CD14-positive monocyte (primary cell): ENCODE measurements at regions not wholly inside any gene's neighbourhood (a gene's known extent, or its start where the extent isn't known, plus 50 kb on each side); places are given as distances from the start of the nearest gene placed in this dataset.

Experiments used
- DNase-seq, 3 donors: peaks; one replicate each; pipeline ENCODE4 v3.0.0-alpha.2; 2011 to 2022
- H2AFZ ChIP-seq: 2 replicates; pipeline ENCODE4 v1.6.0; 2012; ENCODE audit warnings: mild to moderate bottlenecking, low read depth, low read length, inconsistent platforms; ENCODE audit not compliant: insufficient read depth, poor library complexity, severe bottlenecking
- H3K27ac ChIP-seq, 2 donors: 1 replicate in 1 of 2; 2 replicates in 1 of 2; pipeline ENCODE4 v1.5.1; 2012 to 2013; ENCODE audit warnings: low read length in 2 of 2, control low read depth in 1 of 2, inconsistent platforms in 1 of 2, low read depth in 1 of 2, mild to moderate bottlenecking in 1 of 2
- H3K27me3 ChIP-seq, 2 donors: one replicate each; pipeline versions ENCODE4 v1.6.0 to v1.6.1; 2011 to 2013; ENCODE audit warnings: low read length in 2 of 2; ENCODE audit not compliant: control insufficient read depth in 2 of 2, insufficient read depth in 2 of 2
- H3K36me3 ChIP-seq, 2 donors: replicated peaks in 1 of 2; 1 replicate in 1 of 2; 2 replicates in 1 of 2; pipeline versions ENCODE4 v1.5.1 to v1.6.1; 2012 to 2013; ENCODE audit warnings: low read length in 2 of 2, control low read depth in 1 of 2, inconsistent platforms in 1 of 2, mild to moderate bottlenecking in 1 of 2; ENCODE audit not compliant: insufficient read depth in 2 of 2, control insufficient read depth in 1 of 2
- H3K4me1 ChIP-seq, 2 donors: 1 replicate in 1 of 2; 2 replicates in 1 of 2; pipeline versions ENCODE4 v1.5.1 to v1.6.1; 2012 to 2013; ENCODE audit warnings: low read length in 2 of 2, control low read depth in 1 of 2, inconsistent platforms in 1 of 2, mild to moderate bottlenecking in 1 of 2, moderate library complexity in 1 of 2; ENCODE audit not compliant: insufficient read depth in 2 of 2, control insufficient read depth in 1 of 2
- H3K4me2 ChIP-seq: replicated peaks from 2 replicates; pipeline ENCODE3; 2012; ENCODE audit warnings: low read length, moderate library complexity, mild to moderate bottlenecking; ENCODE audit not compliant: poor library complexity, severe bottlenecking; ENCODE audit errors: extremely low read depth
- H3K4me3 ChIP-seq, 3 experiments: fragments of 200-600 bp in 1 of 3; sonication (generic) in 1 of 3; replicated peaks in 1 of 3; 1 replicate in 2 of 3; 2 replicates in 1 of 3; pipeline ENCODE4 v1.5.1; 2011 to 2013; ENCODE audit warnings: low read length in 3 of 3, mild to moderate bottlenecking in 3 of 3, control low read depth in 2 of 3, low read depth in 2 of 3, inconsistent platforms in 1 of 3, moderate library complexity in 1 of 3
- H3K79me2 ChIP-seq: 2 replicates; pipeline ENCODE4 v1.6.0; 2012; ENCODE audit warnings: mild to moderate bottlenecking, control low read depth, inconsistent platforms, low read length, moderate library complexity; ENCODE audit not compliant: insufficient read depth
- H3K9ac ChIP-seq: 2 replicates; pipeline ENCODE4 v1.6.0; 2017; ENCODE audit warnings: low read length, mild to moderate bottlenecking; ENCODE audit not compliant: insufficient read depth, poor library complexity, severe bottlenecking
- H3K9me3 ChIP-seq, 2 donors: replicated peaks in 1 of 2; 1 replicate in 1 of 2; 2 replicates in 1 of 2; pipeline versions ENCODE4 v1.5.1 to v1.6.1; 2012 to 2013; ENCODE audit warnings: low read length in 2 of 2, control low read depth in 1 of 2; ENCODE audit not compliant: control insufficient read depth in 1 of 2, insufficient read depth in 1 of 2
- H4K20me1 ChIP-seq: 2 replicates; pipeline ENCODE4 v1.6.0; 2012; ENCODE audit warnings: mild to moderate bottlenecking, low read length, control low read depth, moderate library complexity; ENCODE audit not compliant: insufficient read depth
- H3K27ac Mint-ChIP-seq, 7 donors: one replicate each; pipeline ENCODE4 v1.8.0; 2020; ENCODE audit warnings: mild to moderate bottlenecking in 7 of 7, mixed read lengths in 7 of 7, moderate library complexity in 6 of 7, inconsistent platforms in 2 of 7
- H3K27me3 Mint-ChIP-seq, 3 donors: one replicate each; pipeline ENCODE4 v1.8.0; 2021 to 2022; ENCODE audit warnings: low read depth in 3 of 3, mild to moderate bottlenecking in 3 of 3, mixed read lengths in 3 of 3, moderate library complexity in 3 of 3, inconsistent platforms in 1 of 3
- H3K36me3 Mint-ChIP-seq, 2 donors: one replicate each; pipeline ENCODE4 v1.8.0; 2020; ENCODE audit warnings: mixed read lengths in 2 of 2, inconsistent platforms in 1 of 2, mild to moderate bottlenecking in 1 of 2
- H3K4me1 Mint-ChIP-seq: one replicate; pipeline ENCODE4 v1.8.0; 2020; ENCODE audit warnings: mild to moderate bottlenecking, mixed read lengths
- H3K4me3 Mint-ChIP-seq, 2 donors: one replicate each; pipeline ENCODE4 v1.8.0; 2020; ENCODE audit warnings: mild to moderate bottlenecking in 2 of 2, mixed read lengths in 2 of 2, moderate library complexity in 1 of 2
- H3K9me3 Mint-ChIP-seq, 7 donors: one replicate each; pipeline ENCODE4 v1.8.0; 2020 to 2022; ENCODE audit warnings: mixed read lengths in 7 of 7, mild to moderate bottlenecking in 6 of 7, moderate library complexity in 6 of 7, inconsistent platforms in 2 of 7
- WGBS: methylation state at CpG from one replicate; pipeline ENCODE4 v1.1.5; 2013; ENCODE audit warnings: missing lambda C conversion rate; ENCODE audit not compliant: insufficient coverage; 5-methylcytosine and 5-hydroxymethylcytosine counted together
- intact Hi-C, 2 donors: fragments of 100-400 bp; cut with micrococcal nuclease; formaldehyde crosslinking; loops; one replicate each; pipeline versions ENCODE4 v1.15.0 to v1.15.1; 2023
- TF ChIP-seq, protein P1 (sequence below): fragments of 200-600 bp; IDR thresholded peaks from one replicate; pipeline ENCODE4 v1.8.0; 2022; ENCODE audit warnings: antibody characterized with exemption, mild to moderate bottlenecking

DNA sequence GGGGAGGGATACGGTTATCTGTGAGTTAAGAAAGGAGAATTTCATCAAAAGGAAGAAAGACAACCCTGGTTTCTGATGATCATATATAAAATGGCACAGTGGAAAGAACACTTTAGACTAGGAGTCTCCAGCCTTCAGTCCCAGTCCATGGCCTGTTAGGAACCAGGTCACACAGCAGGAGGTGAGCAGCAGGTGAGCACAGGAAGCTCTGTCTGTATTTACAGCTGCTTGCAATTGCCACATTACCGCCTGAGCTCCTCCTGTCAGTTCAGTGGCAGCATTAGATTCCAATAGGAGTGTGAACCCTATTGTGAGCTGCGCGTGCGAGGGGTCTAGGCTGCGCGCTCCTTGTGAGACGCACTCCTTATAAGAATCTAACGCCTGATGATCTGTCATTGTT is 137.9 kb downstream of the BTG1 start:
- Histone ChIP-seq H3K4me2 (no peak overlapping the region), H3K27me3 (no peaks in the 10 kb centered on the region), H3K36me3 (no peaks in the 10 kb centered on the region), H3K9ac (no peak overlapping the region), H2AFZ (no peak overlapping the region), H3K4me3 (no peak overlapping the region), H3K27ac (no peak overlapping the region), H3K9me3 (no peaks in the 10 kb centered on the region), H4K20me1 (no peaks in the 10 kb centered on the region), H3K79me2 (no peaks in the 10 kb centered on the region), H3K4me1 (no peaks in the 10 kb centered on the region)
- TF ChIP-seq, protein P1, sequence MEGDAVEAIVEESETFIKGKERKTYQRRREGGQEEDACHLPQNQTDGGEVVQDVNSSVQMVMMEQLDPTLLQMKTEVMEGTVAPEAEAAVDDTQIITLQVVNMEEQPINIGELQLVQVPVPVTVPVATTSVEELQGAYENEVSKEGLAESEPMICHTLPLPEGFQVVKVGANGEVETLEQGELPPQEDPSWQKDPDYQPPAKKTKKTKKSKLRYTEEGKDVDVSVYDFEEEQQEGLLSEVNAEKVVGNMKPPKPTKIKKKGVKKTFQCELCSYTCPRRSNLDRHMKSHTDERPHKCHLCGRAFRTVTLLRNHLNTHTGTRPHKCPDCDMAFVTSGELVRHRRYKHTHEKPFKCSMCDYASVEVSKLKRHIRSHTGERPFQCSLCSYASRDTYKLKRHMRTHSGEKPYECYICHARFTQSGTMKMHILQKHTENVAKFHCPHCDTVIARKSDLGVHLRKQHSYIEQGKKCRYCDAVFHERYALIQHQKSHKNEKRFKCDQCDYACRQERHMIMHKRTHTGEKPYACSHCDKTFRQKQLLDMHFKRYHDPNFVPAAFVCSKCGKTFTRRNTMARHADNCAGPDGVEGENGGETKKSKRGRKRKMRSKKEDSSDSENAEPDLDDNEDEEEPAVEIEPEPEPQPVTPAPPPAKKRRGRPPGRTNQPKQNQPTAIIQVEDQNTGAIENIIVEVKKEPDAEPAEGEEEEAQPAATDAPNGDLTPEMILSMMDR = no peak
- 100% methylated on average over 3 of the region's 9 CpGs for WGBS
- DNase-seq = no peak
- no peak overlapping the region for H3K4me3 Mint-ChIP-seq
- peaks cover 0 to 2% (median 1%) of the 10 kb centered on the region in 3 donors for H3K27me3 Mint-ChIP-seq
- no peaks in the 10 kb centered on the region for H3K36me3 Mint-ChIP-seq
- intact Hi-C loops = no loop called here
- peaks cover 0 to 8% (median 2%) of the 10 kb centered on the region in 7 donors for H3K9me3 Mint-ChIP-seq
- H3K27ac Mint-ChIP-seq = no peak overlapping the region
- H3K4me1 Mint-ChIP-seq = peaks cover 4% of the 10 kb centered on the region

DNA sequence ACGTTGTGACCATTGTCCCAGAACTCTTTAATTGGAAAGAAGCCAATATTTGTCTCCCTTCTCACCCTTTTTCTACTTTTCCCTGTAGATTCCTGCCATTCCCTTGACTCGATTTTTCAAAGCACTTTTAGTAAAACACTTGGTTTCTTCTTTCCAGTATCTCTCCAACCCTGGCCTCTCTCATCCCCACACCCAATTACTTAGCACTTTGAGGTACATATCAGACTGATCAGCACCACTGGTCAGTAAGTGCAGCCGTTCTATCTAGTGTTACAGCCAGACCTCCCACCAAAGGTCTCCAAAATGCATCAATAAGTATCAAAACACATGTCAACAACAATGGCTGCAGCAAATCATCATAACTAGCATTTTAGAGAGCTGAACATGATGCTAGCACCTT is 141.9 kb downstream of the BTG1 start:
- no peak overlapping the region for H3K27ac Mint-ChIP-seq
- no peak overlapping the region for H3K4me3 Mint-ChIP-seq
- H3K27me3 Mint-ChIP-seq = peaks cover 0 to 3% (median 2%) of the 10 kb centered on the region in 3 donors
- Histone ChIP-seq H3K36me3 (no peaks in the 10 kb centered on the region), H3K4me3 (no peak overlapping the region), H3K4me2 (no peak overlapping the region), H3K4me1 (no peaks in the 10 kb centered on the region), H2AFZ (peak overlapping the region; percentile 11), H3K27ac (no peak overlapping the region), H3K27me3 (no peaks in the 10 kb centered on the region), H3K9me3 (peaks cover 3 to 5% of the 10 kb centered on the region in 2 donors), H3K9ac (no peak overlapping the region), H4K20me1 (no peaks in the 10 kb centered on the region), H3K79me2 (no peaks in the 10 kb centered on the region)
- no peak for DNase-seq
- TF ChIP-seq, protein P1 = no peak
- 93% methylated on average over 3 of the region's 3 CpGs for WGBS
- intact Hi-C loops = no loop called here
- H3K4me1 Mint-ChIP-seq = no peaks in the 10 kb centered on the region
- peaks cover 6 to 24% (median 8%) of the 10 kb centered on the region in 7 donors for H3K9me3 Mint-ChIP-seq
- H3K36me3 Mint-ChIP-seq = no peaks in the 10 kb centered on the region
